ENCODE measurements at regions not wholly inside any gene's neighbourhood (a gene's known extent, or its start where the extent isn't known, plus 50 kb on each side); places are given as distances from the start of the nearest gene placed in this dataset.
"Not testable (repeated sequence)": the region's sequence is repeated elsewhere in the genome, so short reads cannot be mapped to it uniquely, and the experiment has no call there.

DNA sequence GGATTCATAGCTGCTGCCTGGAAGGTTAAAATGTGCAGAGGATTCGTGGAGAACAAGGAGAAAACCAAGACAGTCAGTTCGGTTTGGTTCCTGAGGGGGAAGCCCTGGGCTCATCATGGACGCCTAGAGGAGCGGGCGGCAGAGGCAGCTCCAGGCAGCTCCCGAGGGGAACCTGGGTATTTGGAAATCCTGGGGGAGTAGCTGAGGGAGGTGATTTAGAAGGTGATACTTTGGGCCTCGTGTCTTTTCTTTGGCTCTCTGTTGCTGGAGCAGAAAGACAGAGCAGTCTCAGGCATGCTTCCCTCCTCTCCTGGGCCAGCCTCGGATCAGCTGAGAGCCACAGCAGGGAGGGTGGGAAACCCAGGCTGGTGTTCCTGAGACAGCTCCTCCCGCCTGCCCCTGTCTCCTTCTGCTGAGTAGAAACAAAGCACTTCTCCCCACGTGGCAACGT, 139.5 kb downstream of the DLL1 start:
- H3K27me3 ChIP-seq = no peaks in the 10 kb centered on the region
- no peak for DNase-seq
- H3K9me3 ChIP-seq = no peaks in the 10 kb centered on the region
- no peak overlapping the region for H3K4me3 ChIP-seq
- no peaks in the 10 kb centered on the region for H3K36me3 ChIP-seq

GRCh38 chr6:170150590-170150945, 140.3 kb downstream of the DLL1 start:
- Histone ChIP-seq H3K36me3 (no peaks in the 10 kb centered on the region), H3K4me3 (no peak overlapping the region), H3K9me3 (no peaks in the 10 kb centered on the region), H3K27me3 (no peaks in the 10 kb centered on the region)
- DNase-seq = no peak

- no peaks in the 10 kb centered on the region for H3K9me3 ChIP-seq
- H3K4me3 ChIP-seq = no peak overlapping the region
- no peak for DNase-seq
- H3K27me3 ChIP-seq = no peaks in the 10 kb centered on the region
- H3K36me3 ChIP-seq = no peaks in the 10 kb centered on the region
Measured at GRCh38 chr6:170149681-170150589, 140.9 kb downstream of the DLL1 start.

GRCh38 chr6:170148709-170149470, 142.0 kb downstream of the DLL1 start:
- Histone ChIP-seq H3K27me3 (no peaks in the 10 kb centered on the region), H3K36me3 (no peaks in the 10 kb centered on the region), H3K9me3 (no peaks in the 10 kb centered on the region), H3K4me3 (no peak overlapping the region)
- no peak for DNase-seq

DNA sequence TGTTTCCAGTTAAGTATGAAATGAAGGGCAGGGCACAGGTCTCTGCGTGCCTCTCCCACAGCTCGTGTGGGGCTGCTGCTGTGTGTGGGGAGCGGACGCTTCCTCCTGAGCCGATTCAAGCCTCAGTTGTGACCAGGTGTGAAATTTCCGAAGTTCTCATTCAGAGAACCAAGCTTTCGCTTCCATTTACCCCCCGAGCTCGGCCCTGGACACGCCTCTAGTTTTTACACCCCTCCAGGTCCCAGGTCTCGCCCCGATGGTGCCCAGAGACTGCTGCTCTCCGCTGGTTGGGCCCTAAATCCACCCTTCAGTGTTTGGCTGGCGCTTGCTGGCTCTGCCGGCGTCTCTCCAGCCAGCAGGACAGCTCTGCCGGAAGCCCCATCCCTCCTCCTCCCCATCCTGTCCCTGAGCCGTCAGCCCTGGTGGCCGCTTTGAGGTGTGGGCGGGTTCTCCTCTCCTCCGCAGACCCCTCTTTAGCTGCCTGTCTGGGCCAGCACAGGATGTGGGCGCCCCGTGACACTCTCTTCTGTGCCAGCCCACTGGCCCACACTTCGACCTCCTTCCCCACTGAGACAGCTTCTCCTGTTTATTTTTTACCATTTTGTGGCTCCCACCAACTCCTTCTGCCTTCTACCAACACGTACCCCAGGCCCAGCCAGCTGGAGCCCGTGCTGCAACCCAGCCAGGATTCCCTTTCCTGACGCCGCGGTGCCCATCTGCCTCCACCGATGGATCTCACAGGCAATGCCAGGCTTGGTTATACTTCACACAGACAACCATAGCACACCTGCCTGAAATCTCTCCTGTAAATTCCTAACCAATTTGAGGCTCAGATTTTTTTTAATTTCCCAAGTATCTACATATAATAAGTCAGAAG, 142.8 kb downstream of the DLL1 start:
- DNase-seq = no peak

DNA sequence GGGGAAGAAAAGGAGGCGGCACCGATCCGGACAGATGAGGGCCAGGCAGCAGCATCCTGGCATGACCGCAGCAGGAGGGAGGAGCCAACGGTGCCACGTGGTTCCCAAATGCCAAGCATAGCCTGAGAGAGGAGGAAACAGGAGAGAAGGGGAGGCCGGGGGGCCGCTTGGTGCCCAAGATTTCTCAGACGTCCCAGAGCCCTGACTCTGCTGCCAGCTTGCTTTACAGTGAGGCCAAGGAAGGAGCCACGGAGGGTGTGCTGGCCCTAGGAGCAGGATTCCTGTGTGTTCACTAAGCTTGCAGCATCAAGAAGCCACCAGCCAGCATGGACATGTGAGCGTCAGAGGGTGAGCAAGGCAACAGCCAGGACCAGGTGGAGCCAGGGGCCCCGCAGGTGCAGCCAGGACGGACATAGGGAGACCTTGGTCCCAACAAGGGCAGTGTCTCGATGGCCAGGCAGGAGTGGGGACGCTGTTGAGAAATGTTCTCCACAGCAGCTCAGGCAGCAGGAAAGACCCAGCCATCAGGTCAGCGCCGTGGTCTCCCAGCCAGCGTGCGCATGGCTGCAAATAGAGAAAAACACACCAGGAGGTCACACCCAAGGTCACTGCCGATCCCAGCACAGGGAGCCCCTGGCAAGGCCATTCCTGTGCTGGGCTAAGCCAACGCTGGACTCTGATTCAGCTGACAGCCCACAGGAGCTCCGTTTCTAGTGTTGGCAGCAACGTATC, 143.7 kb downstream of the DLL1 start:
- peak; percentile 22 for DNase-seq
- Histone ChIP-seq H3K36me3 (no peaks in the 10 kb centered on the region), H3K9me3 (no peaks in the 10 kb centered on the region), H3K27me3 (no peaks in the 10 kb centered on the region), H3K4me3 (no peak overlapping the region)

More for the DNA sequence above, 142.8 kb downstream of the DLL1 start:
- Histone ChIP-seq H3K9me3 (no peaks in the 10 kb centered on the region), H3K27me3 (no peaks in the 10 kb centered on the region), H3K4me3 (no peak overlapping the region), H3K36me3 (no peaks in the 10 kb centered on the region)

GRCh38 chr6:170146640-170147039, 144.2 kb downstream of the DLL1 start:
- Histone ChIP-seq H3K36me3 (no peaks in the 10 kb centered on the region), H3K4me3 (no peak overlapping the region), H3K9me3 (no peaks in the 10 kb centered on the region), H3K27me3 (no peaks in the 10 kb centered on the region)
- no peak for DNase-seq

DNA sequence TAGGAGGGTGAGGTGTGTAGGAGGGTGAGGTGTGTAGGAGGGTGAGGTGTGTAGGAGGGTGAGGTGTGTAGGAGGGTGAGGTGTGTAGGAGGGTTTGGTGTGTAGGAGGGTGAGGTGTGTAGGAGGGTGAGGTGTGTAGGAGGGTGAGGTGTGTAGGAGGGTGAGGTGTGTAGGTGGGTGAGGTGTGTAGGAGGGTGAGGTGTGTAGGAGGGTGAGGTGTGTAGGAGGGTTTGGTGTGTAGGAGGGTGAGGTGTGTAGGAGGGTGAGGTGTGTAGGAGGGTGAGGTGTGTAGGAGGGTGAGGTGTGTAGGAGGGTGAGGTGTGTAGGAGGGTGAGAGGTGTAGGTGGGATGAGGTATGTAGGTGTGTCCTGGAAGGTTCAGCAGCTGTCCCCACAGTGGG, 144.7 kb downstream of the DLL1 start:
- H3K27me3 ChIP-seq, H3K9me3 ChIP-seq, H3K4me3 ChIP-seq, DNase-seq, H3K36me3 ChIP-seq: not testable (repeated sequence)

DNA sequence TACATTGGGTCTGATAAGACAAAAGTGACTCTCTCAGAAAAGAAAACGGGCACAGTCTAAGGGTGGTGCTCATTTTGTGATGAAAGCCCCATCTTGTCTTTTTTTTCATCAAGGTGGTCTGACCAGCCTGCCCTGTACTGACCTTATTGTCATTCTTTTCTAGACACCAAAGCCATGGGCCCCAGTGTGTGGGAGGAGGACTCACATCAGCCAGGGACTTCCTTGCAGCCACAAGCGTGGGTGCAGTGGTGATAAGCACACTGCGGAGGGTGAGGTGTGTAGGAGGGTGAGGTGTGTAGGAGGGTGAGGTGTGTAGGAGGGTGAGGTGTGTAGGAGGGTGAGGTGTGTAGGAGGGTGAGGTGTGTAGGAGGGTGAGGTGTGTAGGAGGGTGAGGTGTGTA, 145.2 kb downstream of the DLL1 start:
- not testable (repeated sequence) for DNase-seq, H3K4me3 ChIP-seq, H3K36me3 ChIP-seq, H3K27me3 ChIP-seq, H3K9me3 ChIP-seq

GRCh38 chr6:170145272-170145592, 145.6 kb downstream of the DLL1 start:
- no peak for DNase-seq
- Histone ChIP-seq H3K36me3 (no peaks in the 10 kb centered on the region), H3K9me3 (no peaks in the 10 kb centered on the region), H3K4me3 (no peak overlapping the region), H3K27me3 (no peaks in the 10 kb centered on the region)

DNA sequence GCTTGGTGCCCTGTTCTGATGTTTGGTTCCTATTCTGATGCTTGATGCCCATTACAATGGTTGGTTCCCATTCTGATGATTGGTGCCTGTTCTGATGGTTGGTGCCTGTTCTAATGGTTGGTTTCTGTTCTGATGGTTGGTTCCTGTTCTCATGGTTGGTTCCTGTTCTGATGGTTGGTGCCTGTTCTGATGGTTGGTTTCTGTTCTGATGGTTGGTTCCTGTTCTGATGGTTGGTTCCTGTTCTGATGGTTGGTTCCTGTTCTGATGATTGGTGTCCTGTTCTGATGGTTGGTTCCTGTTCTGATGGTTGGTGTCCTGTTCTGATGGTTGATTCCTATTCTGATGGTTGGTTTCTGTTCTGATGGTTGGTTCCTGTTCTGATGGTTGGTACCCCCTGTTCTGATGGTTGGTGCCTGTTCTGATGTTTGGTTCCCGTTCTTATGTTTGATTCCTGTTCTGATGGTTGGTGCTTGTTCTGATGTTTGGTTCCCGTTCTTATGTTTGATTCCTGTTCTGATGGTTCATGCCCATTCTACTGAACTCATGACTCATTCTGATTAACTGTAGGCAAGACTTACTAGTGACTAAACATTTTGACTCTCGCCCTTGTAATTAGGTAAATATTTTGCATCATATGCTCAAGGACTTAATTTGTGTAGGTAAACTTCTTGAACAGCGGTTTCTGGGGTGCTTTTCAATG, 146.2 kb downstream of the DLL1 start:
- Histone ChIP-seq H3K36me3 (no peaks in the 10 kb centered on the region), H3K4me3 (no peak overlapping the region), H3K27me3 (no peaks in the 10 kb centered on the region), H3K9me3 (no peaks in the 10 kb centered on the region)
- no peak for DNase-seq

DNA sequence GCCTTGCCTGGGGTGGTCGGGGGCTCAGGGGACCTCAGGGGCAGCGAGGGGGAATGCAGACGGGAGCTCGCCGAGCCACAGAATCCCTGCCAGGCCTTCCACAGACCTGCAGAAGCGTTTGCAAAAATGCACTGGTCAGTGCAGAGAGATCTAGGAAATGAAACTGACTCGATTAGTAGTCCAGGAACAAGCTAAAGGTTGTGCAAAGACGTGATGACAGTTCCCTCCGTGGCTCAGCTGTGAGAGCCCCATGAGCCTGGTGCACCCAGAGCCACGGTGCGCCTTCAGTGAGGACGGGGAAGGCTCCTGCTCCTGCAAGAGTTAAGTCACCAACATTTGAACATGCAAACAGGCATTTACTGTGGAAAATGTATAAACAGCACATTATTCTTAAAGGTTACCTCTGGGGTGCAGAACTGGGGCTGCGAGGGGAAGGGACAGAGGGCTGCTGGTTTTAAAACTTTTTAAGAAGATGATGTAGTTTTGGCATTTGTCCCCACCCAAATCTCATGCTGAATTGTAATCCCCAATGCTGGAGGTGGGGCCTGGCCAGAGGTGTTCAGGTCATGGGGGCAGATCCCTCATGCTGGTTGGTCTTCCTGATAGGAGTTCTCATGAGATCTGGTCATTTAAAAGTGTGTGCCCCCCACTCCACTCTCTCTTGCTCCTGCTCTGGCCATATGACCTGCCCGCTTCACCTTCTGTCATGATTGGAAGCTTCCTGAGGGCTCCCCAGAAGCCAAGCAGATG, 147.3 kb downstream of the DLL1 start:
- H3K36me3 ChIP-seq = no peaks in the 10 kb centered on the region
- no peaks in the 10 kb centered on the region for H3K9me3 ChIP-seq
- H3K4me3 ChIP-seq = no peak overlapping the region
- no peak for DNase-seq
- H3K27me3 ChIP-seq = no peaks in the 10 kb centered on the region

DNA sequence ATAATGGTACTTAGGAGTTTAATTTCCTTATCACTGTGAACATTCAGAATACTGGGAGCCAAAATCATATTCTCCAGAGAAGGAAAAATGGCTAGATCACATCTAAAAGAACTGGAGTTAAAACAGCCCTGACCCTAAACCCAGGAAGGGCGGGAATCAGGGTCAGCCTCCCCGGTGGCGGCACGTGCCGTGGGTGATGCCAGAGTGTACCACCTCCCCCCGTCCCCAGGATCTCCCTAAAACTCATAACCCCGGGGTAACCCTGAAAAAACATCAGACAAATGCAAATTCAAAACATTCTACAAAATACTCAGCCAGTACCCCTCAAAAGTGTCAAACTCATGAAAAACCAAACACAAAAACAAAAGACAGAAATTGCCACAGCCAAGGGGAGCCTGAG, 148.3 kb downstream of the DLL1 start:
- H3K4me3 ChIP-seq = no peak overlapping the region
- H3K27me3 ChIP-seq = no peaks in the 10 kb centered on the region
- no peaks in the 10 kb centered on the region for H3K36me3 ChIP-seq
- H3K9me3 ChIP-seq = no peaks in the 10 kb centered on the region
- no peak for DNase-seq

DNA sequence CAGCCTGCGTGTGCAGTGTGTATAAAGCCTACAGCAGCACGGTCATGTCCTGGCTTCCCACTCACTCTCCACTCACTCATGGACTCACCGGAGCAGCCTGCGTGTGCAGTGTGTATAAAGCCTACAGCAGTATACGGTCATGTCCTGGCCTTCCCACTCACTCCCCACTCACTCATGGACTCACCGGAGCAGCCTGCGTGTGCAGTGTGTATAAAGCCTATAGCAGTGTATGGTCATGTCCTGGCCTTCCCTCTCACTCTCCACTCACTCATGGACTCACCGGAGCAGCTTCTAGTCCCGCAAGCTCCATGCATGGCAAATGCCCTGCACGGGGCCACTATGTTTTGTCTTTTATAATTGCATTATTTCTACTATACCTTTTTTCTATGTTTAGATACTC, 149.8 kb downstream of the DLL1 start:
- H3K36me3 ChIP-seq, DNase-seq, H3K9me3 ChIP-seq, H3K4me3 ChIP-seq, H3K27me3 ChIP-seq: not testable (repeated sequence)

- no peaks in the 10 kb centered on the region for H3K36me3 ChIP-seq
- no peak overlapping the region for H3K4me3 ChIP-seq
- H3K9me3 ChIP-seq = no peaks in the 10 kb centered on the region
- H3K27me3 ChIP-seq = no peaks in the 10 kb centered on the region
- DNase-seq = no peak
Measured at GRCh38 chr6:170140129-170140528, 150.7 kb downstream of the DLL1 start.
